HG03025 (cell line): ENCODE measurements at regions not wholly inside any gene's neighbourhood (a gene's known extent, or its start where the extent isn't known, plus 50 kb on each side); places are given as distances from the start of the nearest gene placed in this dataset.

ENCODE experiments used
- ATAC-seq: cut with Tn5 transposase; IDR thresholded peaks from one replicate; pipeline ENCODE4 v1.9.1; 2021; ENCODE audit warnings: mild to moderate bottlenecking, moderate library complexity; ENCODE audit not compliant: unreplicated experiment, low FRiP score

DNA sequence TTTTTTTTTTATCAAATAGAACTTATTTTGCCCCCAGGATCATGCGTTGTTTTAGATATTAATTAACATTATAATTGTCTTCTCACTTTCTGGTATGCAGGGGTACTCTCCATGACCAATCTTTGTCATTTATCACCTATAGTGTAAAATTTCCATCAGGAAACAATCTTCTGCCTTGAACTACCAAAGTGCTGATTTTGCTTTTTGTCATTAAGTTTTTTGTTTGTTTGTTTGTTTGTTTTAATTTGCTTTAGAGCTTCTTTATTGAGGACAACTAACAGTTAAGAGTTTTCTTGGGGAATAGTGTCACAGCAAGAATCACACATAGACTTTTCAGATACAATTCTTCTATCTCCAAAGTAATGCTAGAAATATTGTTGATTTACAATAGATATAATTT, 171.2 kb upstream of the PRPS1L1 start:
- no peak for ATAC-seq

DNA sequence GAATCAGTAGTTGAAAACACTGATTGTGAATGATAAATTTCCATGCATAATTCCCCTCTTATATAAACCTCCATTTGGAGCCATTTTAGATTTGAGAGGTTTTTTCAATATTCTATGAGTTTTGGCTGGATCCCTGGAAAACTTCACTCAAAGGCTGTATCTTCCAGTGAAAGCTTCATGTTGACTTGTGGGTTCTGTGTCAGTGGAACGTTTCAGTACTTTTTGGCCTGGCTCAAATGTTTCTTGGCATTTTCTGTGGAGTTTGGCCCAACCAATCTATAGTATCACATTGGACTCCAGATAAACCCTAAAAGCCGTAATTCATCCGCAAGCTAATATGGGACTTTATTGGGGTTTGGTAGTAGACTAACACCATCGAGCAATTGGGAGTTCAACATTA, 172.6 kb upstream of the PRPS1L1 start:
- no peak for ATAC-seq

DNA sequence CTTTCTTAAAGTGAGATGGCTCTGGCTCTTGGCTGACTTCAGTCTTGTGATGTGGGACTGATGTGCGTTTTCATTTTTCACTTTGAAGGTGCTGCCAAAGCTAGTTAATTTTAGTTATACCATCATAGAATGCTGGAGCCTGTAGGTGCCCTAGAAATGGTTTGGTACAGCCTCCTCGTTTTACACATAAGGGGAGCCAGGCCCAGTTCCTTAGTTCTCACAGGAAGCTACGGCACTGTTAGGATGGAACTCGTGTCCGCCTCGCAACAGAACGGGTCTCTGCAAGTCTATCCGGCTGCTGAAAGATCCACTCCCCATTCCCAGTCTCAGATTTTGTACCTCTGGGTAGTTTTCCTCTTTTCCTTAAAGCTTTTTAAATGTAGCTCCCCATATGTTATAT, 173.2 kb upstream of the PRPS1L1 start:
- ATAC-seq: no peak

DNA sequence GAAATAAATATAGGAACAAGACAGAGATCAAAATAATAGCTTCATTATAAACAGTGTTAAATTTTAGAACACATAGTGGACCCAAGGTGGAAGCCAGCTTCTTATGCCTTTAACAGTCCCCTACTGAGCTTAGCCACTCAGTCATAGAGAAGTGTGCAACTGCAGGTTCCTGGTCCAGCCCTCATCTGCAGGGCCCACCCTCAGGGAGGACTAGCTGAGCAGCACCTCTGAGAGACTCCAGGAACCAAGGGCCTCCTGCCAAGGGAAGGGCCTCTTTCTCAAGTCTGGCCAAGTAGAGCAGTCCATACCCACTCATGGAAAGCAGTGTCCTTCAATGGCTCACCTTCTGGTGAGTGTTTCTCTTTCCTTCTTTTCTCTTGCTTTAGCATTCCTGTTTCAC, 173.7 kb upstream of the PRPS1L1 start:
- no peak for ATAC-seq

DNA sequence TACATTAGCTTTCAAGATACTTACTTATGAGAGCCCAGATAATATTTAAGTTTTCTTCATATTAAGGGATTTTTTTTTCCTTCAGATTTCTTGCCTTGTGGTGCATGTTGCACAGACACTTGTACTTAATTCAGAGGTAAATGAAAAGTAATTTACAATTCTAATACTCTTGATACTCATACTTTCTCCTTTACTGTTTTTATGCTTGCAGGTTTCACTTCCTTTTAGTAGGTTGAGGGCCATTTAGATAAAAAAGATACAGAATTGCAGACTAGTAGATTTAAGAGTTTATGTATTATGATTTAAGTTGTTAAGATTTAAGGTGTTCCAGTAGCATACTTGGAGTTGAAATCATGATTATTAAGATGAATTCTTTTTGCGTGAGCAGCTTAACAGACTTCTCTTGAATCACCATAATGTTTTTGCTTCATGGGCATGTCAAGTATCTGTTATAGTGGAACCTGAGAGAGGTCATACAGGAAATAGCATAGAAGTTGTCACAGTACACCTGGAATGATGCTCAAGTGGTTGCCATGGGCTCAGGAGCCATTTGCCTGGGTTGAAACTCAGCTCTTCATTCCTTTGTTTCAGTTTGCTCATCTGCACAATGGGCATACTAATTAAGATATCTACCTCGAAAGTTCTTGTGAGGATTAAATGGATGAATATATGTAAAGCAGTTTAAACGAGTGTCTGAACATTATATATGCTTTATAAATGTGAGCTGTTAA, 174.8 kb upstream of the PRPS1L1 start:
- no peak for ATAC-seq

DNA sequence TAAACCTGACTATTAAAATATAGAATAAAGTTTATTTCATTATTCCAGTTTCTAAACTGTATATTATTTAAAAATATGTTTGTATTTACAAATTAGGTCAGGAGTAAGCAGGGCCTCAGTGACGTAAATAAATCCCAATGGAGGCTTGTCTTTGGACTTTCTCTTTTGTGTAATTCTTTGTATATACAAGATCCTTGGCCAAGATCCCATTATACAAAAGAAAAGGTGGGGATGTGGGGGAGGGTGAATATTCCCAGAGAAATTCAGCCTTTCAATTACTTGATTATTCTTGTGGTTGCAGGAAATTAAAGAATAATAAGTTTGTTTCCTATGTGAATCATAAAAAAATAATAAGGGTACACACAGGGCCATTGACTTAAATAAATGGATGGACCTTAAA, 178.7 kb upstream of the PRPS1L1 start:
- ATAC-seq: no peak

DNA sequence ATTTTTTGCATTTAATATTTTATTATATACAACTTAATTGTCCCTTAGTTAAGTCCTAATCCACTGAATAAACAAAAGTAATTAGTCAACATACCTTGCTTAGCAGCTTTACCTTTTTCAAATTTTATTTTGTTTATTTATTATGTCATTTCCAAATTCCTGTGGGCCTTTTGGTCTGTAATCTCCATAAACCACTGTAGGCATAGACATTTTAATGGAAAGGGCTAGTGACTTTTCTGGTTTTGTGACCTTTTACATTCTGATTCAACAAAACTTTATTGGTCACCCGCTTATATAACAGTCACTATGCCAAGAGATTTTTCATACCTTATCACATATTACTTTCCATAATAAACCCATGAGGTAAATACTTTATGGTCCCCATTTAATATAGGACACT, 181.3 kb upstream of the PRPS1L1 start:
- no peak for ATAC-seq

DNA sequence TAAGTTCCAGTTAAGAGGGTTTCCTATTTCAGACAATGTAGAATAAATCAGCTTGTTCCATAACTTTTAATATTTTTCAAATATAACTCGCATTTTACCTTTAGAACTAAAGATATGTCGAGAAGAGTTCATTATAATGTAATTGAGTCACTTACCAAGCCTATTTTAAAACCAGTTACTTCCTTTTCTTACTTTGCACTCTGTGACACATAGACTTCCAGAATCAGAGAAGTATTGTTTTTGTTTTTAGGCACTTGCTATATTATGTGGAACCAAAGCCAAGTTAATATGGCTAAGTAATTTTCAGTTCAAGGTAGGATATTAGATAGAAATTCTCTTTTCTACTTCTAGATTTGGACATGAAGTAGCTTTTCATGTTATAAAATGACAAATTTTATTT, 182.7 kb upstream of the PRPS1L1 start:
- ATAC-seq: no peak

DNA sequence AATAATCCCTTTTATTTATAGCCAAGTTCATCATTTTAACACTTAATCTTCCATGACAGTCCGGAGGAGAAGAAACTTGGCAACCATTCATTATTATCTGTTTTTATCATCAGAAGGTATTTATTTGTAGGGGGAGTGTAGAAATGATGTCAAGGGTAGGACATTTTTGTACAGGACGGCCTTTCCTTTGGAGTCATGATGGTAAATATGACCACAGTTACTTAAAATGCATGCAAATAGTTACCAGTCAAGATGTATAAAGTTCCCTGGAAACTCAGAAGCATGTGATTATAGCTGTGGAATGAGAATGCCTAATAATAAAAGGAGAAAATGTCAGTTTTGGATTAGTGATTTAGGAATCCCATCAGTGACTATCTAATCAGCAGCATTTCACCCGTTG, 183.1 kb upstream of the PRPS1L1 start:
- no peak for ATAC-seq

DNA sequence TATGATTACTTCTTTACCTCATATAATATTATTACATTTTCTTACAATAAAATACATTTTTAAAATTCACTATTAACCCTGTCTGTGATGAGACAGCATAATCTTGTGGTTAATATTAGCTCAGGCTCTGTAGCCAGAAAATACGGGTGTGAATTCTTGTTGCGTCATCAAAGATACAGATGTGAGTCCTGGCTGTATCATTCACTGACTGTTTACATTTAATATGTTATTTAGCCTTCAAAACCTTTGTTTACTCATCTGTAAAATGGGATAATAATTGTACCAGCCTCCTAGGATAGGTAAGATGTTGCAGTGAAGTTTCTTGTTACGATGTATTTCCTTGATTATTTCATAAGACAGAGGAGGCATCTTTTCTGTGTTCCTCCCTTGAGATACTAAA, 184.7 kb upstream of the PRPS1L1 start:
- no peak for ATAC-seq

DNA sequence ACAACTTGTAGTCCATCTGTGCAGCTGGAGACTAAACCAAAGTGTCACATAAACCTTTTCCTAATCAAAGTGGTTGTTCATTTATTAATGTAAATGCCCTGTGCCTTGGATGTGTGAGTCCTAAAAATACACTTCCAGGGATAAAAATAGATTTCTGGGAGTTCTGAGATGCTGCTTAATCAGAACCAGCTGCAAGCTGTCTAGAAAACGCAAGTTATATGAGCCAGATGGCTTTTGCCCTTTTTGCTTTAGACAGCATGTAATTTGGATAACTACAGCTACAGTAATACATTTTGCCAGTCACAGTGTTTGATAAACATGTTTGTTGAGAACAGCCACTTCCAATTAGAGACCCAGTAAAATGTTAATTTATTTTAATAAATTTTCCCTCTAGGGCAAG, 185.1 kb upstream of the PRPS1L1 start:
- ATAC-seq: no peak

DNA sequence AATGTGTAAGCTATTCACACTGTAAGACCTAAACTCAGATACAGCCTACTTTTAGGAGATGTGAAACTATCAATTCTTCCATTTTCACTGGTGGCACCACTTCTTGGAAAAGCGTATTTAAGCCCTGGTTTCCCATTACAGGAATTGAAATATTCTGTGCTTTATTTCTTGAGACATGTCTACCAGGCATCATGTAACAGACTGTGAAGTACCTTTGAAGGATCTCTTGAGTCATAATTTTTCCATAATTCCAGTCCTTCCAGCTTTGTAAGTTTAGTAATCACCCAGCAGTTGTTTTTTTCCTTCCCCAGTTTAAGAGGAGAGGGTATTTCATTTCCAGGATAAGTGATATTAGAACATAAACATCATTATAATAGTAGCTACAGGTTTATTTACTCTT, 186.0 kb upstream of the PRPS1L1 start:
- ATAC-seq: no peak

DNA sequence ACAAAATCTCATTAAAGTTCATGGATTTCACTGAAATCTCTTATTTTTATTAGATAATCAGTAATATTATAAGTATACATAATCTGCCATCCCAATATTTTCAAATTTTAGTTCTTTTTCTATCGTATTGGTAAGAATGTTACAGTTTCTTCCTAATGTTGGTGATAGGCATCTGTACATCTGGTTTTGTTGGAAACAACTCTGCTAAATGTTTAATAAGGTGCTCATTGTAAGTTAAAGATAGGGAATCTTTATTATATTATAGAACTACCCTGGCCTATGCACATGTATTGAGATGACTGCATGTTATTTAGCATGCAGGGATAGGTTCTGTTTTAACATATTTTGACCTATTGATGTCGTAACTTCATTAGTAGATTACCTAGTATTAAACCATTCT, 188.6 kb upstream of the PRPS1L1 start:
- ATAC-seq: no peak

DNA sequence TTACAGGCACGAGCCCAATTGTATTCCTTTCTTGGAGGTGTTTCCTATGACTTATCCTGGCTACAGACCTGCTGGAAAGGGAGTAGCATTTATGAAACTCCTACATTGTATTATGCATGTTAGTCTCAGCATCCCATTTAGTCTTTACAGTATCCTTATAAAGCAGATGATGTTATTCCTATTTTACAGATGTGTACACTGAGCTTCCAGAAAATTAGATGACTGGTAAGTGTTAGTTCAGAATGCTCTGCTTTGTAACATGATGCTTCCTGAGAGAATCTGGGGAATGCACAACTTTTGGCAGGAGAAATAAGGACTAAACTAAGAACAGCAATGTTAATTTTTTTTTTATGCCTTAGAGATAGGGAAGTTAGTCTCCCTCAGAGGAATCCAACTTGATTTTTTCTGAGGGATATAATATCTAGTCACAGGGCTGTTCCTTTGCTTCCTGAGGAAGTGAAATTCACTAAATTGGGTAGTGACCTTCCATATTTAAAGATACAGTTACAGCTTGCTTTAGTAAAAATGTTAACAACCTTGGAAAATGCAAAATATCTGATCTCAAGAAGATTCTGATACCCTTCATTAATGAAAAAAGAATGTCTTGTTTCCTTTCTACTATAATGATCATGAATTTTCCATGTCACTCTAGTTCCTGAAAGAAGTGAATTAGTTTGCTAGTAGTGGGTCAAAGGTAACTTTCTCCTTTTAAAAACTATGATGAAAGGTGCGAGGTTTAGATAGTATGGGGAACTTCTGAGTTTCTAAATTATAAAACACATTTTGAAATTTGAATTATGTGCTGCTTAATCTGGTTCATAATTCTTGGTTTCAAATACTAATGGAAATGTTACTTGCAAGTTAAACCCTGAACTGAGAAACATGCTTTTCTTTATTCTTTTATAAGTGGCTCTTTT, 194.0 kb upstream of the PRPS1L1 start:
- no peak for ATAC-seq

DNA sequence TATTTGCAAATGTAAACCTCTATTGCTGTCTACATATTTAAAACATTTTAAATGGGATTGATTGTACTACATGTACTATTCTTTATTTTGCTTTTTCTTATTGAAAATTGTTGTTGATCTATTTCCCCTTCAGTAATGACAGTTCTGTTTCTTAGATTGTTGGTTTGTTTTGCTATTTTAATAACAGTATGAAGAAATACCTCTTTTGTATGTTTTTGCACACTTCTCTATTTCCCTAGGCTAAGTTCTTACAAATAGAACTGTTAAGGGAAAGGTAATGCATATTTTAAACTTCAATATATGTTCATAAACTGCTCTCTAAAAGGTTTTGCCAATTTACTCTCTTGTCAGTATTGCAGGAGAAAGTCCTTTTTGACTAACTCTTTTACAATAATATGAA, 195.0 kb upstream of the PRPS1L1 start:
- no peak for ATAC-seq

DNA sequence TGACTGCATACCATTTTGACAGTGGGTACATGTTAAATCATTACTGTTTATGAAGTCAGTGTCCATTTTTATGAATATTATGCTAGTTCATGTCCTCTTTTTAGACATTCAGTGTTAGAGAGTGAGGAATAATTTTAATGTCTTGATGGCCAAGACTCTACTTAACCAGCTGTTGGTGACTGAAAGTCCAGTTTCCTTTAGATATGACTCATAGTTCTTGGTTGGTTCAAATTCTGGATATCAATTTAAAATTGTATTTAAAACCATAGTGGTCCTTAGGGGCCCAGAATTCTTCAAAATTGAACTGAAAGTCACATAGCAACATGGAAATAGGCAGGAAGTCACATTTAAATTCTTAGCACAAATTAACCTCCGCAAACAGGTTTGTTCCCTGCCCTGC, 196.5 kb upstream of the PRPS1L1 start:
- no peak for ATAC-seq

DNA sequence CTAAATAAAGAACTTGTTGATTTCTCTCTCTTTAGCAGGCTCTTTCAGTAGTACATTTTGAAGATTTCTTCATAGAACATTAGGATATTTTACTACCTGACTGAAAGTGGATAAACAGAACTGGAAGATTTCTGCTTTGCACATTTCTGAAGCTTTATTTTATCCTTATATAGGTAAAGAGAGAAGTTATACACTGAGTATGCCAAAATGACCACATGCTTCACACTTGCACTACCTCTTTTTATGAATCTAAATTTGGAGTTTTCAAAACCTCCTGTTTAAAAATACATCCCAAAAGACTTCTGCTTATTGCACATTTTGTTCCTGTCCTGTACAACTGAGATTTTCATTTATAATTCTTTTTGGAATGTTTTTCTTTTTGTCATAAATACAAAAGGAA, 197.4 kb upstream of the PRPS1L1 start:
- ATAC-seq: no peak

DNA sequence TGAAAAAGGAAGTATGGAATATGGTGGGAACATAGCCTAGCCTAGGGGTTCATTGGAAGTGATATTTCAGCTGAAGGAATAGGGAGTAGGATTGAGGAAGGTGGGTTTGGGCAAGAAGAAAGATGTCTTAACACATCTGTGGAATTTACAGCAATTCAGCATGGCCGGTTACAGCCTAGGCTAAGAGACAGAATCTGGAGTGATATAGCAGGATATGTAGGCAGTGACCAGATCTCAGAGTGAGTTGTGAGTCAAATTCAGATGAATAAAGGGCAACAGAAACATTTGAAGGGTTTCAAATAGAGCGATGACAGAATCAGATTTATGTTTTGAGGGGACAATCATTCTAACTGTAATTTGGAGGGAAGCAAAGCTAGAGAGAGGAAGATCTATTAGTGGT, 199.0 kb upstream of the PRPS1L1 start:
- no peak for ATAC-seq

DNA sequence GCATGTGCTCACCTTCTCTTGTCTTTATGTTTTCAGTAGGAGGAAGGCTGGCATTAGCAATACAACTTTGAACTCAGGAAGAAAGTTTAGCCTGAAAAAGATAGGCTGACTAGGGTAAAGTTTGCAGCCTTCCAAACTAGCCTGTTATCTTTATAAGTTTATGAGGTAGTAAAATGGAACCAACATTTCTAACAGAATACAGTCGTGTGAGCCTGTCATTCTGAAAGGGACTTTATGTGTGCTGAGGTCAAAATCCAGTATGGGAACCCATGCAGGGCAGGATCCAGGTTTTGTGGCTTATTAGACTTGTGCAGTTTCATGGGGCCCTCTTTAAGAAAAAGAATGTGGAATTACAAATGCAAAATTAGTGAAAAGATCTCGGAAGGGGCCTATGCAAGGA, 201.0 kb upstream of the PRPS1L1 start:
- ATAC-seq: no peak

DNA sequence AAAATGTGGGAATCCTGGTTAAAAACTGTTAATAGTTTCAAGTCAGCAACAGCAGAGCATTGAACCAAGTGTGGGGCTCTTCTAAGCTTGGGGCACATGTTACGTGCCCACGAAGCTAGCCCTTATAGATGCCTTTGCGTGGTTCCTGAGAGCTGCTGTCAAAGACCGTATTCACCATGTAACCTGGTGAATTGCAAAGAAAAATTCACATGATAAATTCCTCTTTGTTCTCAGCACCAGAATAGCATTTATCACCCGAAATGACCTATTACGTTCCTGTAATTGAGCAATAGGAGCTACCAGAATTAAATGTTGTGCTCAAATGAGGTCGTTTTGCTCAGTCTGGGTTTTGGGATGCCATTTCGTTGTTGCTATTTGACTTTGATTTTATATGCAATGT, 202.6 kb upstream of the PRPS1L1 start:
- no peak for ATAC-seq

DNA sequence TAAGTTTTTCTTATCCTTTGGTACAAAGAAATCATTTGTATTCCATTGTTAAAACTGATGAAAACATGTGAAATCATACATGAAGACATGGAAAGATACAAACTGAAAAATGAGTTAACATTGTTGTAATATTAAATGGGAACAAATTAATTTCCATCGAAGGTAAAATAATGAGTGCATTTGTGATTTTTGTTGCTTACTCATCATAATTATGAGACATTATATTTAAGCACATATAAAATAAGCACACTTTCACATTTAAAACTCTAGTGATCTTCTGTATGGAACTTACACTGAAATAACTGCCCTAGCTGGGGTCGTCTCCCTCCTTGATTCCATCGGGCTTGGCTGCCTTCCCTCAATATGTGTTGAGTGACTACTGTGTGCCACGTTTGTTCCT, 204.2 kb upstream of the PRPS1L1 start:
- no peak for ATAC-seq

DNA sequence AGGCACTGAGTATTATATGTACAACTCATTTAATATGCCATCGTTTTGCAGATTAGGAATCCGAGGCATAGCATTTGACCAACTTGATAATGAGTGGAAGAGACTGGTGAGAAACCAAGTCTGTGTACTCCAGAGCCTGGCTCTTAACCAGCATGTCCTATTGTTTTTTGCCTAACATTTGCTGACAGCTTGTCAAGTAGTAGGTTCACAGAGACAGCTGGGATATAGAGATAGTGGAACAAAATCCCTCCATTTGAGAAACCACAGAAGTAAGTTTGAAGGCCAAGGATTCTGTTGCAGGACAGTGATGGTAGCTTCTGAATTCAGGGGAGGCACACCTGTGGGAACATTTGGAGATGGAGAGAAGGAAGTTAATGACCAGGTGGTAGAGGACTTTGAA, 206.9 kb upstream of the PRPS1L1 start:
- ATAC-seq: no peak
